ENCODE measurements at regions not wholly inside any gene's neighbourhood (a gene's known extent, or its start where the extent isn't known, plus 50 kb on each side); places are given as distances from the start of the nearest gene placed in this dataset.
A peak's percentile ranks its signal among the peaks of the same experiment; 100 is the strongest.

DNA sequence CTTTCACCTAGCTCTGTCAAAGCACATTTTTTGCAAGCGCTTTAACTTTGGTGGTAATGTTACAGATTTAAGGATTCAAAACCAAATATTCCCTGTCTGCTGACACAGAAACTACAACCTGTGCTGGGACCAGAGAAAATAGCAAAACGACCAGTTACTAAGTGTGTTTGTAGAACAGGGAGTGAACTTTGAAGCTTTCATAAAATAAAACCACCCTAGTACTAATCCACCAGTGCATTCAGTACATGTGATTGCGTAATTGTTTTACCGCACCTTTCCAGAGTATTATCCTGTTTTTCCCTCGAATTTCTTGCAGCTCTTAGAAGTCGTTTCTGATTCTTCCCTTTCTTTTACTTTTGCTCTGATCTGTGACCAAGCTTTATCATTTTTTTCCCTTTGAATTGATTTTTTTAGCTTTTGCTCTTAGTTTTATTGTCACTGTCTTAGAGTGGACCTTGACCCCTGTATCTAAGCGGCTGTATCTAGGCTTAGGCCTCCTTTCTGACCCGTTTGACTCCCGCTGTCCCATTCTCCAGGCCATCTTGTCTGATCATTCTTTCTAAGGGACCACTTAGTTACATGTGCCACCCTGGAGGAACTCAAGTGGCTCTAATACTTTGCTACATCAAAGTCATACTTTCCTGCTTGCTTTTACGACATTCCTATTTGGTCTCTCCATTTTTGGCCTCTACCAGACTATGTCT, 429.4 kb downstream of the PCNX1 start:
- peak overlapping the region; percentile 72 to 93 (median 88) for H3K27ac ChIP-seq
- ATAC-seq, result peak; percentile 72 to 88 (median 82)
- 41% methylated on average over 10 of the region's 10 CpGs for WGBS (ENCODE audit: insufficient coverage, low coverage, low lambda C conversion rate, missing lambda C conversion rate)
- H3K4me1 ChIP-seq, result peaks cover 0 to 61% (median 12%) of the 10 kb centered on the region in 4 donors
- intact Hi-C loops (cut with DNase I), result no loop called here
- no peaks in the 10 kb centered on the region for H3K27me3 ChIP-seq
- peak overlapping the region in 1 of 3 donors; percentile 23 for H3K4me3 ChIP-seq
- DNase-seq, result no peak
- no peaks in the 10 kb centered on the region for H3K36me3 ChIP-seq
- no peaks in the 10 kb centered on the region for H3K9me3 ChIP-seq
- TF ChIP-seq CTCF (IDR thresholded peaks at IDR 0.05) (peak in 1 of 4 donors; percentile 40), POLR2A (IDR thresholded peaks at IDR 0.05) (peak; percentile 43)

DNA sequence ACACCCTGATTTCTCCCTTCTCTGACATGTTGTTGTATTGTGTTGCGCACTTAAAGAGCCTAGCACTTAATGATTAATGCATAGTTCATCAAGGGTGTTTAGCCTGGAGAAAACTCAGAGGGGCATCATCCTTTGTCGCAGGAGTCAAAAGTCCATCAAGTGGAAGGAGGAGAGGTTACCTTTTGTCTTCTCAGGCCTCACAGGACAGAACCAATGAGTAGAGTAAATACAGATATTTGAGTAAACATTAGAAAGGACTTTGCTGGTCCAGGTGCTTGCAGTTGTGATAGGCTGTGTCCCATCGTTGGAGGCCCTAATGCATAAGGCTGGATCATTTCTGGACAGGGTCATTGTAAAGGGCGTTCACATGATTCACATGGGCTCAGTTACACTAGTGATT, 430.9 kb downstream of the PCNX1 start:
- Histone ChIP-seq H3K27me3 (no peaks in the 10 kb centered on the region), H3K4me3 (no peak overlapping the region), H3K27ac (peak overlapping the region in 2 of 3 donors; percentile 82 to 93), H3K9me3 (no peaks in the 10 kb centered on the region), H3K36me3 (no peaks in the 10 kb centered on the region), H3K4me1 (peaks cover 0 to 63% (median 12%) of the 10 kb centered on the region in 4 donors)
- intact Hi-C loops (cut with DNase I), result no loop called here
- TF ChIP-seq POLR2A (IDR thresholded peaks at IDR 0.05), result no peak
- TF ChIP-seq CTCF (IDR thresholded peaks at IDR 0.05), result no peak
- no peak for ATAC-seq
- DNase-seq, result no peak
- 76% methylated on average over 3 of the region's 4 CpGs for WGBS (ENCODE audit: insufficient coverage, low coverage, low lambda C conversion rate, missing lambda C conversion rate)

DNA sequence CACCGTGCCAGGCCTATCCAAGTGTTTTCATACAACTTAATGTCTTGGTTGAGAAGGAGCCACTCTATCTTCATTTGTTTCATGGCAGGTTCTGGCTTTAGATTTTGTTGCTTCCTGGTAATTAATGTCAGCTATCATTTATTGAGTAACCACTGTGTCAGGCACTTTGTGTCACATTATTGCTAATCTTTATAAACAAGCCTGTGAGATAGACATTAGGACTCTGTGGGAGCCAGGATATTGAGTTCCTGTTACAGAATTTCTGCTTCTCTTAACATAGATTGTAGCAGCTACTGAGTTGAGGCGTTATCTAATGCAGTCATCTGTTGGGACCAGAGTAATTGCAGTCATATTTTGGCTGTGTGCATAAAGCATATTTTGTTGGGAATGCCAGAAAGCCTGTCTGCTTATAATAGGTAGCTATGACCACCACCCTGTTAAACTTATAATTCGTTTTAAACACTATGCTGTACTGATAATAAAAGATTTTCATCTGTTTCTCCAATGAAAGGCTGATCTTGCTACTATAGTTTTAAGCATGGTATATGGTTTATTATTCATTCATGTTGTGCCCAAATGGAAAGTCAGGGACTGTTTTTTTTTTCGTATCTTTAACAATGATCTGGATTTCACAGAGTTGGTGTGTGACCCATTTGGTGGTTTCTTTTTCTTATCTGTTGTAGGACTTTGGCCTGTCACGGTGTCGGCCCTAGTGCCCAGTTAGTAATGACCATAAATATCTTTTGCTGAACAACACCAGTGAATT, 432.6 kb downstream of the PCNX1 start:
- H3K4me3 ChIP-seq, result no peak overlapping the region
- no peaks in the 10 kb centered on the region for H3K36me3 ChIP-seq
- H3K9me3 ChIP-seq, result no peaks in the 10 kb centered on the region
- peak; percentile 38 to 73 (median 60) for DNase-seq
- peak; percentile 80 to 85 (median 82) for ATAC-seq
- 39% methylated on average over 6 of the region's 6 CpGs for WGBS (ENCODE audit: insufficient coverage, low coverage, low lambda C conversion rate, missing lambda C conversion rate)
- H3K27me3 ChIP-seq, result no peaks in the 10 kb centered on the region
- intact Hi-C loops (cut with DNase I), result no loop called here
- TF ChIP-seq POLR2A (IDR thresholded peaks at IDR 0.05), result no peak
- no peak for TF ChIP-seq CTCF (IDR thresholded peaks at IDR 0.05)
- peaks cover 0 to 63% (median 12%) of the 10 kb centered on the region in 4 donors for H3K4me1 ChIP-seq
- H3K27ac ChIP-seq, result peak overlapping the region; percentile 67 to 94 (median 82)

DNA sequence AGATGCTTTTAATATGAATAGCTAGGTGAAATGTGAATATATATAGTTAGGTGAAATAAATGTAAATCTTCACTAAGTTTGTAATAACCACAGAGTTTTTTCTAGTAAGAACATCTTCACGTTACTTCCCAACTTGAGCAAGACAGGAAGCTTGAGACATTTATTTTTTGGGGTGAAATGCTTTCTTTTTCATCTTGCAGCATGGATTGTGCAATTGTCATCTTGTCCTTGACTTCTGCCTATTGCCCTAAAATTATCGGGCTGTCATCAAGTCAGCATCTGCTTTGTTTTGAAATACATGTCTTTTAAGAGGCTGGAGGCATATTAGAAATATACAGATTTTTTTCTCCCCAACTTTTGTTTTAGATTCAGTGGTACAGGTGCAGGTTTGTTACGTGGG, 433.9 kb downstream of the PCNX1 start:
- TF ChIP-seq CTCF (IDR thresholded peaks at IDR 0.05) (no peak), POLR2A (IDR thresholded peaks at IDR 0.05) (no peak)
- Histone ChIP-seq H3K9me3 (no peaks in the 10 kb centered on the region), H3K4me3 (no peak overlapping the region), H3K27ac (peak overlapping the region; percentile 67 to 94 (median 82)), H3K36me3 (no peaks in the 10 kb centered on the region), H3K4me1 (peaks cover 0 to 53% (median 10%) of the 10 kb centered on the region in 4 donors), H3K27me3 (no peaks in the 10 kb centered on the region)
- DNase-seq (no peak), ATAC-seq (no peak)
- 50% methylated on average over 3 of the region's 3 CpGs for WGBS (ENCODE audit: insufficient coverage, low coverage, low lambda C conversion rate, missing lambda C conversion rate)
- intact Hi-C loops (cut with DNase I), result no loop called here

Measured in right lobe of liver (tissue), 6 donors.